ENCODE measurements at regions not wholly inside any gene's neighbourhood (a gene's known extent, or its start where the extent isn't known, plus 50 kb on each side); places are given as distances from the start of the nearest gene placed in this dataset.
"Not testable (repeated sequence)": the region's sequence is repeated elsewhere in the genome, so short reads cannot be mapped to it uniquely, and the experiment has no call there.

- intact Hi-C loops (cut with DNase I): no loop called here
- DNase-seq (ENCODE audit: missing footprints) (no peak), ATAC-seq (no peak)
These were observed 372.1 kb downstream of the DTWD2 start for GRCh38 chr5:118616281-118616680.

GRCh38 chr5:118614731-118615456 lies 373.5 kb downstream of the DTWD2 start:
- intact Hi-C loops (cut with DNase I): no loop called here
- ATAC-seq (no peak), DNase-seq (ENCODE audit: missing footprints) (no peak)

GRCh38 chr5:118611332-118611945 lies 376.9 kb downstream of the DTWD2 start:
- intact Hi-C loops (cut with DNase I): no loop called here
- DNase-seq (ENCODE audit: missing footprints) (peak; percentile 53), ATAC-seq (peak; percentile 37)

GRCh38 chr5:118606940-118607339 lies 381.4 kb downstream of the DTWD2 start:
- ATAC-seq: no peak
- intact Hi-C loops (cut with DNase I): no loop called here
- peak; percentile 42 for DNase-seq (ENCODE audit: missing footprints)

- DNase-seq (ENCODE audit: missing footprints): no peak
- intact Hi-C loops (cut with DNase I): no loop called here
- ATAC-seq: no peak
These were observed 382.6 kb downstream of the DTWD2 start for GRCh38 chr5:118605761-118606160.

GRCh38 chr5:118604106-118604505 lies 384.2 kb downstream of the DTWD2 start:
- DNase-seq (ENCODE audit: missing footprints) (no peak), ATAC-seq (no peak)
- intact Hi-C loops (cut with DNase I): no loop called here

GRCh38 chr5:118603278-118603677 lies 385.1 kb downstream of the DTWD2 start:
- no peak for ATAC-seq
- intact Hi-C loops (cut with DNase I): no loop called here

GRCh38 chr5:118598311-118598710 lies 390.0 kb downstream of the DTWD2 start:
- ATAC-seq (no peak), DNase-seq (ENCODE audit: missing footprints) (no peak)
- intact Hi-C loops (cut with DNase I): no loop called here

More at GRCh38 chr5:118603278-118603677, 385.1 kb downstream of the DTWD2 start:
- no peak for DNase-seq (ENCODE audit: missing footprints)

GRCh38 chr5:118597543-118597942 lies 390.8 kb downstream of the DTWD2 start:
- intact Hi-C loops (cut with DNase I): no loop called here
- ATAC-seq (no peak), DNase-seq (ENCODE audit: missing footprints) (no peak)

- intact Hi-C loops (cut with DNase I): no loop called here
- no peak for DNase-seq (ENCODE audit: missing footprints)
- ATAC-seq: no peak
These were observed 392.1 kb downstream of the DTWD2 start for GRCh38 chr5:118596255-118596654.

GRCh38 chr5:118593003-118593328 lies 395.4 kb downstream of the DTWD2 start:
- intact Hi-C loops (cut with DNase I): no loop called here
- ATAC-seq (no peak), DNase-seq (ENCODE audit: missing footprints) (no peak)

- intact Hi-C loops (cut with DNase I): no loop called here
- ATAC-seq (no peak), DNase-seq (ENCODE audit: missing footprints) (no peak)
These were observed 395.9 kb downstream of the DTWD2 start for GRCh38 chr5:118592229-118593002.

- intact Hi-C loops (cut with DNase I): no loop called here
- ATAC-seq (no peak), DNase-seq (ENCODE audit: missing footprints) (no peak)
These were observed 397.5 kb downstream of the DTWD2 start for GRCh38 chr5:118590806-118591205.

- ATAC-seq (no peak), DNase-seq (ENCODE audit: missing footprints) (no peak)
- intact Hi-C loops (cut with DNase I): no loop called here
These were observed 407.4 kb downstream of the DTWD2 start for GRCh38 chr5:118580949-118581348.

GRCh38 chr5:118578093-118578492 lies 410.3 kb downstream of the DTWD2 start:
- DNase-seq (ENCODE audit: missing footprints) (no peak), ATAC-seq (peak; percentile 56)
- intact Hi-C loops (cut with DNase I): no loop called here

GRCh38 chr5:118577621-118578020 lies 410.7 kb downstream of the DTWD2 start:
- DNase-seq (ENCODE audit: missing footprints) (no peak), ATAC-seq (no peak)
- intact Hi-C loops (cut with DNase I): no loop called here

GRCh38 chr5:118570276-118570675 lies 418.1 kb downstream of the DTWD2 start:
- intact Hi-C loops (cut with DNase I); ATAC-seq; DNase-seq (ENCODE audit: missing footprints): not testable (repeated sequence)

- ATAC-seq; DNase-seq (ENCODE audit: missing footprints); intact Hi-C loops (cut with DNase I): not testable (repeated sequence)
These were observed 418.8 kb downstream of the DTWD2 start for GRCh38 chr5:118569596-118569995.

GRCh38 chr5:118565335-118565971 lies 422.9 kb downstream of the DTWD2 start:
- ATAC-seq (no peak), DNase-seq (ENCODE audit: missing footprints) (no peak)
- intact Hi-C loops (cut with DNase I): no loop called here
